BLaER1 (cell line): ENCODE measurements at regions not wholly inside any gene's neighbourhood (a gene's known extent, or its start where the extent isn't known, plus 50 kb on each side); places are given as distances from the start of the nearest gene placed in this dataset.
"Not testable (repeated sequence)": the region's sequence is repeated elsewhere in the genome, so short reads cannot be mapped to it uniquely, and the experiment has no call there.

ENCODE experiments used
- H3K27ac ChIP-seq: shearing (Covaris generic); formaldehyde crosslinking; 2 replicates; pipeline ENCODE4 v1.8.1; 2022
- H3K27me3 ChIP-seq: shearing (Covaris generic); formaldehyde crosslinking; 2 replicates; pipeline ENCODE4 v1.8.1; 2022
- H3K36me3 ChIP-seq: shearing (Covaris generic); formaldehyde crosslinking; 2 replicates; pipeline ENCODE4 v1.8.1; 2022
- H3K4me1 ChIP-seq: shearing (Covaris generic); formaldehyde crosslinking; 2 replicates; pipeline ENCODE4 v1.8.1; 2022
- H3K4me2 ChIP-seq: shearing (Covaris generic); formaldehyde crosslinking; 2 replicates; pipeline ENCODE4 v1.8.1; 2022
- H3K4me3 ChIP-seq: shearing (Covaris generic); formaldehyde crosslinking; 2 replicates; pipeline ENCODE4 v1.8.1; 2022
- H3K9ac ChIP-seq: shearing (Covaris generic); formaldehyde crosslinking; 2 replicates; pipeline ENCODE4 v1.8.1; 2022
- H3K9me3 ChIP-seq: shearing (Covaris generic); formaldehyde crosslinking; 2 replicates; pipeline ENCODE4 v1.8.1; 2022
- H4K20me1 ChIP-seq: shearing (Covaris generic); formaldehyde crosslinking; 2 replicates; pipeline ENCODE4 v1.8.1; 2022
- Cebpa-rat ChIP-seq: shearing (Covaris generic); IDR thresholded peaks from 2 replicates; pipeline ENCODE4 v1.8.1; 2022

DNA sequence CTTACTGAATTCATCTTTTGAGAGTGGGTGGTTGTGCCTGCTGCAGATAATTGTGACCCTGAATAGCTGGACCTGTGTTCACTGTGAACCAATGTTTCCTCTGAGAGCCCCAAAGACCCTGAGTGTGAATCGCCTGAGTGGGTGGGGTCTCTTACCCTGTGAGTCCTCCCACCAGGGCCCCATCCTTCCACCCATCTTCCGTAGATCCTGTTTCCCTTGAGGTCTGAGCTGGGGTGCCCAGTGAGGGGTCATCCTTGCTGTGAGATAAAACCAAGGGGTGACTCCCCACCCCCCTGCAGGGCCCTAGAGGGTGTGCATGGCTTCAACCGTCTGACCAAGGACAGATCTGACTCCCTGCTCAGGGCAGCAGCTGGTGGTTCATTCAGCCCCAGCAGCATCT is 78.0 kb upstream of the ZNF479 start:
- Histone ChIP-seq H3K9ac (no peak overlapping the region), H3K27me3 (no peaks in the 10 kb centered on the region), H3K9me3 (peaks cover 76% of the 10 kb centered on the region), H4K20me1 (no peaks in the 10 kb centered on the region), H3K4me1 (no peaks in the 10 kb centered on the region), H3K4me2 (no peak overlapping the region), H3K4me3 (no peak overlapping the region), H3K36me3 (no peaks in the 10 kb centered on the region), H3K27ac (no peak overlapping the region)
- no peak for TF ChIP-seq Cebpa-rat

DNA sequence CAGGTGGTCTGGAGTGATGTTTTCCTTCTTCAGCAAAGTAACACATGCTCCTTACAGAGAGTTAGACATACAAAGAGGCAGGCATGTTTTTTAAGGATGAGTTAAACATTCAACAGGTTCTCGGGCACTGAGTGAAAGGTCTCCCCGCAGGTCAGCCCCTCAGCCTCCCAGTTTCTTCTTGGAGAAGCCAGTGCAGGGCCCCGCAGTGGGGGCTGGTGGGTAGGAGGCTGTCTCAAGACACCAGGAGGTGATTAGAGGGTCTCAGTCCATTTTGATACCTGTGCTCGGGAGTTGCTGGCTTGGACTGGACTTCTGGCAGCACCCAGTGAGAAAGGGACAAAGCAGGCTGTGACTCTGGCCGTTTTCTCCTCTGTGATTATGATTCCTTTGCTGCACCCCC is 78.6 kb upstream of the ZNF479 start:
- H3K9me3 ChIP-seq, result peaks cover 80% of the 10 kb centered on the region

GRCh38 chr7:57211428-57212100 is 79.3 kb upstream of the ZNF479 start:
- Histone ChIP-seq H3K9me3 (peaks cover 80% of the 10 kb centered on the region), H3K9ac (no peak overlapping the region), H3K36me3 (no peaks in the 10 kb centered on the region), H3K4me2 (no peak overlapping the region), H3K27me3 (no peaks in the 10 kb centered on the region), H3K4me1 (no peaks in the 10 kb centered on the region), H3K4me3 (no peak overlapping the region), H3K27ac (no peak overlapping the region), H4K20me1 (no peaks in the 10 kb centered on the region)
- no peak for TF ChIP-seq Cebpa-rat

More for the DNA sequence above, 78.6 kb upstream of the ZNF479 start:
- H3K9ac ChIP-seq, result no peak overlapping the region
- no peak overlapping the region for H3K4me2 ChIP-seq
- no peaks in the 10 kb centered on the region for H3K4me1 ChIP-seq
- H3K27me3 ChIP-seq, result no peaks in the 10 kb centered on the region
- no peak for TF ChIP-seq Cebpa-rat
- no peaks in the 10 kb centered on the region for H3K36me3 ChIP-seq
- no peak overlapping the region for H3K4me3 ChIP-seq
- no peak overlapping the region for H3K27ac ChIP-seq
- H4K20me1 ChIP-seq, result no peaks in the 10 kb centered on the region

GRCh38 chr7:57215423-57215822 is 83.2 kb upstream of the ZNF479 start:
- H3K4me3 ChIP-seq, result no peak overlapping the region
- H3K36me3 ChIP-seq, result no peaks in the 10 kb centered on the region
- H3K9me3 ChIP-seq, result peaks cover 95% of the 10 kb centered on the region
- no peak overlapping the region for H3K4me2 ChIP-seq
- H3K27ac ChIP-seq, result no peak overlapping the region
- no peak for TF ChIP-seq Cebpa-rat
- H3K27me3 ChIP-seq, result no peaks in the 10 kb centered on the region
- H3K9ac ChIP-seq, result no peak overlapping the region
- no peaks in the 10 kb centered on the region for H4K20me1 ChIP-seq
- H3K4me1 ChIP-seq, result no peaks in the 10 kb centered on the region

GRCh38 chr7:57216340-57216739 is 84.1 kb upstream of the ZNF479 start:
- no peaks in the 10 kb centered on the region for H3K4me1 ChIP-seq
- no peak overlapping the region for H3K27ac ChIP-seq
- H3K9ac ChIP-seq, result no peak overlapping the region
- 0 out of 2 replicates have a peak, but pooled peaks cover 1% of the 10 kb centered on the region for H3K27me3 ChIP-seq
- H3K36me3 ChIP-seq, result no peaks in the 10 kb centered on the region
- no peak overlapping the region for H3K4me3 ChIP-seq
- H3K9me3 ChIP-seq, result peaks cover 94% of the 10 kb centered on the region
- H3K4me2 ChIP-seq, result no peak overlapping the region
- no peak for TF ChIP-seq Cebpa-rat
- H4K20me1 ChIP-seq, result no peaks in the 10 kb centered on the region

DNA sequence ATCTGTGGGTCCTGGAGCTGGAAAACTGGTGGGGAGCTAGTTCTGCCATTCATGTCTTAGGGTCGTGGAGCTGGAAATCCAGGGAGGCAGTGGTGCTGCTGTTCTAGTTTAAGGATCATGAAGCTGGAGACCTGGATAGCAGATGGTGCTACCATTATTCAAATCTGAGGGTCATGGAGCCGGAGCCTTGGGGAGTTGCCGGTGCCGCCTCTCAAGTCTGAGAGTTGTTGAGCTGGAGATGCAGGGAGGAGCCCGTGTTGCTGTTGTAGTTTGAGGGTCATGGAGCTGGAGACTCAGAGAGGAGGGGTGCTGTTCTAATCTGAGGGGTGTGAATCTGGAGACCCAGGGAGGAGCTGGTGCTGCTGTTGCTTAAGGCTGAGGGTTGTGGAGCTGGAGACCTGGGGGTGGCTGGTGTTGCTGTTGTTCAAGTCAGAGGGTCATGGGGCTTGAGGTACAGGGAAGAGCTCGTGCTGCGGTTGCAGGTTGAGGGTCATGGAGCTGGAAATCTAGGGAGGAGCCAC is 86.0 kb upstream of the ZNF479 start:
- no peak for TF ChIP-seq Cebpa-rat
- Histone ChIP-seq H3K9me3 (peaks cover 89% of the 10 kb centered on the region), H3K4me3 (no peak overlapping the region), H3K4me2 (no peak overlapping the region), H4K20me1 (no peaks in the 10 kb centered on the region), H3K27me3 (0 out of 2 replicates have a peak, but pooled peaks cover 2% of the 10 kb centered on the region), H3K27ac (no peak overlapping the region), H3K4me1 (no peaks in the 10 kb centered on the region), H3K36me3 (no peaks in the 10 kb centered on the region), H3K9ac (no peak overlapping the region)

DNA sequence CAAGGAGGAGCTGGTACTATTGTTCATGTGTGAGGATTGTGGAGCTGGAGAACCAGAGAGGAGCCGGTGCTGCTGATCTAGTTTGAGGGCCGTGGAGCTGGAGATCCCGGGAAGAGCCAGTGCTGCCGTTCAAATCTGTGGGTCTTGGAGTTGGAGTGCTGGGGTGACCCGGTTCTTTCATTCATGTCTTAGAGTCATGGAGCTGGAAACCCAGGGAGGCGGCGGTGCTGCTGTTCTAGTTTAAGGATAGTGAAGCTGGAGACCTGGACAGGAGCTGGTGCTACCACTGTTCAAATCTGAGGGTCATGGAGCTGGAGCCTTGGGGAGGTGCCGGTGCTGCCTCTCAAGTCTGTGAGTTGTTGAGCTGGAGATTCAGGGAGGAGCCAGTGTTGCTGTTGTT is 88.5 kb upstream of the ZNF479 start:
- 0 out of 2 replicates have a peak, but pooled peaks cover 2% of the 10 kb centered on the region for H3K27me3 ChIP-seq
- peaks cover 83% of the 10 kb centered on the region for H3K9me3 ChIP-seq
- H3K4me2 ChIP-seq, result no peak overlapping the region
- H3K36me3 ChIP-seq, result no peaks in the 10 kb centered on the region
- H3K4me3 ChIP-seq, result no peak overlapping the region
- no peak overlapping the region for H3K27ac ChIP-seq
- TF ChIP-seq Cebpa-rat, result no peak
- H4K20me1 ChIP-seq, result no peaks in the 10 kb centered on the region
- H3K9ac ChIP-seq, result no peak overlapping the region
- no peaks in the 10 kb centered on the region for H3K4me1 ChIP-seq

- no peaks in the 10 kb centered on the region for H3K36me3 ChIP-seq
Observed at GRCh38 chr7:57225666-57226065, 93.4 kb upstream of the ZNF479 start.

GRCh38 chr7:57241236-57241635 is 109.0 kb upstream of the ZNF479 start:
- not testable (repeated sequence) for H3K27ac ChIP-seq, H3K4me2 ChIP-seq, H4K20me1 ChIP-seq, H3K4me1 ChIP-seq, H3K27me3 ChIP-seq, H3K4me3 ChIP-seq, H3K9ac ChIP-seq, H3K36me3 ChIP-seq
- H3K9me3 ChIP-seq, result peaks cover 98% of the 10 kb centered on the region

More at GRCh38 chr7:57225666-57226065, 93.4 kb upstream of the ZNF479 start:
- H3K9ac ChIP-seq, result no peak overlapping the region
- no peak overlapping the region for H3K27ac ChIP-seq
- H3K4me3 ChIP-seq, result no peak overlapping the region
- no peak for TF ChIP-seq Cebpa-rat
- H3K9me3 ChIP-seq, result peaks cover 63% of the 10 kb centered on the region
- no peaks in the 10 kb centered on the region for H4K20me1 ChIP-seq
- H3K4me2 ChIP-seq, result no peak overlapping the region
- H3K4me1 ChIP-seq, result no peaks in the 10 kb centered on the region
- H3K27me3 ChIP-seq, result 0 out of 2 replicates have a peak, but pooled peaks cover 2% of the 10 kb centered on the region

DNA sequence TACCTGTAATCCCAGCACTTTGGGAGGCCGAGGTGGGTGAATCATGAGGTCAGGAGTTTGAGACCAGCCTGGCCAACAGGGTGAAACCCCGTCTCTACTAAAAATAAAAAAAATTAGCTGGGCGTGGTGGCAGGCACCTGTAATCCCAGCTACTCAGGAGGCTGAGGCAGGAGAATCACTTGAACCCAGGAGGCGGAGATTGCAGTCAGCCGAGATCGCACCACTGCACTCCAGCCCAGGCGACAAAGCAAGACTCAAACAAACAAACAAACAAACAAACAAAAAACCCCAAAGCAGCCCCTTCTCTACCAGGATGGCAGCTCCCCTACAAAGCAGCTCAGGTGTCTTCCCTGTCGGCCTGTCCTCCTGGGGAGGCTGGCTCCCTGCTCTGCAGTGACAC is 111.3 kb upstream of the ZNF479 start:
- not testable (repeated sequence) for H3K27me3 ChIP-seq, H4K20me1 ChIP-seq, H3K36me3 ChIP-seq, H3K27ac ChIP-seq, H3K4me3 ChIP-seq, H3K9ac ChIP-seq, H3K4me2 ChIP-seq, H3K4me1 ChIP-seq
- peaks cover 98% of the 10 kb centered on the region for H3K9me3 ChIP-seq

DNA sequence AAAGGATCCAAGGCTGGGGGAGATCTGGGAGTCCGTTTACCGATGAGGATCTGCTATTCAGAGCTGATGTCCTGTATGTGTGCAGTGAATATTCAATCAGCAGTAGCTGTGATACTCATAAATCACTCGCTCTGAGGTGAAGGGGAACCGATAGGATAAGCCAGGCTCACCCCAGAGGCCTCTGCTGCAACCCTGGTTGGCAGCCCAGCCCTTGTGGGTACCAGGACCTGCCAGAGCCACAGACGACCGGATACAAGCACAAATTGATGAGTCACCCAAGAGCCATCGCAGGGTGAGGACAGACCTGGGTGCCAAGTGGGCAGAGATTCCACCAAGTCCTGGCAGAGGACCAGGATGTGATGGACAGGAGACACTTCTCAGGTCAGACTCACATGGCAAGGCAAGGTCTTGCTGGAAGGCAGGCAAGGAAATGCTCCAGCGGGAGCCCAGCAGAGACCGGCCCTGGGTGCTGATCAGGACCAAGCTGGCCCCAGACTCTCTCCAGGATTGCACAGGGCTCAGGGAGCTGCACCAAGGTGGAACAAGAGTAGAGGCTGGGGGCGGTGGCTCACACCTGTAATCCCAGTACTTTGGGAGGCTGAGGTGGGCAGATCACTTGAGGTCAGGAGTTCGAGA is 112.2 kb upstream of the ZNF479 start:
- H3K9ac ChIP-seq, H3K4me3 ChIP-seq, H4K20me1 ChIP-seq, H3K27me3 ChIP-seq, H3K4me1 ChIP-seq, H3K27ac ChIP-seq, H3K4me2 ChIP-seq, H3K36me3 ChIP-seq: not testable (repeated sequence)
- peaks cover 98% of the 10 kb centered on the region for H3K9me3 ChIP-seq
